HG03565 (cell line): ENCODE measurements at regions not wholly inside any gene's neighbourhood (a gene's known extent, or its start where the extent isn't known, plus 50 kb on each side); places are given as distances from the start of the nearest gene placed in this dataset.
"Not testable (repeated sequence)": the region's sequence is repeated elsewhere in the genome, so short reads cannot be mapped to it uniquely, and the experiment has no call there.

ENCODE experiments used
- ATAC-seq: cut with Tn5 transposase; IDR thresholded peaks from one replicate; pipeline ENCODE4 v1.9.1; 2021; ENCODE audit warnings: mild to moderate bottlenecking, moderate library complexity; ENCODE audit not compliant: unreplicated experiment

- no peak for ATAC-seq
Measured at GRCh38 chr1:213523781-213524398, 463.9 kb upstream of the PROX1 start.

- no peak for ATAC-seq
Measured at GRCh38 chr1:213526306-213526705, 461.5 kb upstream of the PROX1 start.

GRCh38 chr1:213530611-213531320 is 457.0 kb upstream of the PROX1 start:
- ATAC-seq = no peak

- no peak for ATAC-seq
Measured at GRCh38 chr1:213531369-213532310, 456.1 kb upstream of the PROX1 start.

- ATAC-seq = no peak
Measured at GRCh38 chr1:213533125-213533524, 454.6 kb upstream of the PROX1 start.

- no peak for ATAC-seq
Measured at GRCh38 chr1:213535679-213536078, 452.1 kb upstream of the PROX1 start.

GRCh38 chr1:213538251-213538650 is 449.5 kb upstream of the PROX1 start:
- ATAC-seq = no peak

- ATAC-seq = no peak
Measured at GRCh38 chr1:213539464-213539863, 448.3 kb upstream of the PROX1 start.

- ATAC-seq = no peak
Measured at GRCh38 chr1:213541641-213542040, 446.1 kb upstream of the PROX1 start.

GRCh38 chr1:213545181-213545580 is 442.6 kb upstream of the PROX1 start:
- ATAC-seq = not testable (repeated sequence)

GRCh38 chr1:213549982-213550381 is 437.8 kb upstream of the PROX1 start:
- no peak for ATAC-seq

GRCh38 chr1:213550804-213551203 is 437.0 kb upstream of the PROX1 start:
- ATAC-seq = no peak

- ATAC-seq = no peak
Measured at GRCh38 chr1:213552045-213552444, 435.7 kb upstream of the PROX1 start.

- ATAC-seq = no peak
Measured at GRCh38 chr1:213560226-213560625, 427.5 kb upstream of the PROX1 start.

- ATAC-seq = no peak
Measured at GRCh38 chr1:213561870-213562269, 425.9 kb upstream of the PROX1 start.

- no peak for ATAC-seq
Measured at GRCh38 chr1:213564215-213564659, 423.5 kb upstream of the PROX1 start.

GRCh38 chr1:213568929-213569815 is 418.6 kb upstream of the PROX1 start:
- ATAC-seq = no peak

GRCh38 chr1:213569816-213570150 is 418.0 kb upstream of the PROX1 start:
- ATAC-seq = no peak

GRCh38 chr1:213570487-213570886 is 417.3 kb upstream of the PROX1 start:
- no peak for ATAC-seq

- ATAC-seq = no peak
Measured at GRCh38 chr1:213571419-213571818, 416.4 kb upstream of the PROX1 start.

- ATAC-seq = no peak
Measured at GRCh38 chr1:213571843-213572242, 415.9 kb upstream of the PROX1 start.
